IMR-90 (cell line): ENCODE measurements at regions not wholly inside any gene's neighbourhood (a gene's known extent, or its start where the extent isn't known, plus 50 kb on each side); places are given as distances from the start of the nearest gene placed in this dataset.

Source experiments
- ATAC-seq: fragments of 200-7000 bp; cut with Tn5 transposase; 2 replicates; pipeline ENCODE4 v1.9.1; 2020; ENCODE audit warnings: low read depth, mild to moderate bottlenecking, moderate library complexity
- BruUV-seq: library from RNA; stranded (reverse); fragments of 400-500 nt; replicated peaks from 2 replicates; lab custom pipeline; 2021; lab: Mats Ljungman, UMichigan
- CTCF ChIA-PET: fragments of 300-600 bp; formaldehyde crosslinking; extraction: SDS; loops from one replicate; lab custom pipeline; 2021; ENCODE audit warnings: antibody characterized with exemption; lab: Yijun Ruan, JAX
- POLR2A ChIA-PET: fragments of 300-600 bp; sonication (Branson Sonifier 250); formaldehyde crosslinking; loops from one replicate; lab custom pipeline; 2022; ENCODE audit warnings: antibody characterized with exemption; ENCODE audit not compliant: unreplicated experiment; lab: Charles Lee
- DNase-seq: peaks from one replicate; pipeline ENCODE4 v3.0.0; 2013
- H2AFZ ChIP-seq: replicated peaks from 2 replicates; pipeline ENCODE3; 2013; ENCODE audit warnings: low read length, mild to moderate bottlenecking; ENCODE audit not compliant: poor library complexity
- H2AK5ac ChIP-seq: 2 replicates; pipeline ENCODE4 v1.6.1; 2013; ENCODE audit warnings: low read depth, low read length, inconsistent platforms
- H2AK9ac ChIP-seq: replicated peaks from 2 replicates; pipeline ENCODE3; 2013; ENCODE audit warnings: mild to moderate bottlenecking, low read depth, low read length, moderate library complexity; ENCODE audit not compliant: poor library complexity
- H2BK120ac ChIP-seq: 2 replicates; pipeline ENCODE4 v1.6.1; 2013; ENCODE audit warnings: low read depth, low read length, inconsistent platforms
- H2BK15ac ChIP-seq: 3 replicates; pipeline ENCODE4 v1.6.1; 2013; ENCODE audit warnings: low read depth, low read length, inconsistent platforms
- H2BK20ac ChIP-seq: 2 replicates; pipeline ENCODE4 v1.6.1; 2013; ENCODE audit warnings: low read depth, mild to moderate bottlenecking, inconsistent platforms, low read length, moderate library complexity
- H2BK5ac ChIP-seq: 2 replicates; pipeline ENCODE4 v1.6.1; 2013; ENCODE audit warnings: mild to moderate bottlenecking, low read depth, low read length, inconsistent platforms; ENCODE audit not compliant: poor library complexity, severe bottlenecking
- H3K14ac ChIP-seq: replicated peaks from 2 replicates; pipeline ENCODE4 v1.6.1; 2013; ENCODE audit warnings: low read depth, low read length, inconsistent platforms
- H3K18ac ChIP-seq: 2 replicates; pipeline ENCODE4 v1.6.1; 2013; ENCODE audit warnings: low read depth, low read length, control low read depth
- H3K23ac ChIP-seq: 2 replicates; pipeline ENCODE4 v1.6.1; 2013; ENCODE audit warnings: low read depth, low read length, inconsistent platforms
- H3K27ac ChIP-seq: 2 replicates; pipeline ENCODE4 v1.5.1; 2013; ENCODE audit warnings: mild to moderate bottlenecking, control low read depth, low read length; ENCODE audit not compliant: insufficient read depth
- H3K27me3 ChIP-seq: 2 replicates; pipeline ENCODE4 v1.6.1; 2013; ENCODE audit warnings: low read length; ENCODE audit not compliant: control insufficient read depth, insufficient read depth
- H3K36me3 ChIP-seq: 2 replicates; pipeline ENCODE4 v1.6.1; 2013; ENCODE audit warnings: low read length, mixed read lengths; ENCODE audit not compliant: control insufficient read depth, insufficient read depth
- H3K4ac ChIP-seq: 2 replicates; pipeline ENCODE4 v1.6.1; 2013; ENCODE audit warnings: low read depth, low read length, inconsistent platforms
- H3K4me1 ChIP-seq: 2 replicates; pipeline ENCODE4 v1.6.1; 2013; ENCODE audit warnings: low read length, mixed read lengths; ENCODE audit not compliant: control insufficient read depth, insufficient read depth
- H3K4me2 ChIP-seq: 2 replicates; pipeline ENCODE4 v1.6.1; 2013; ENCODE audit warnings: low read depth, mild to moderate bottlenecking, control low read depth, low read length, moderate library complexity
- H3K4me3 ChIP-seq: 2 replicates; pipeline ENCODE4 v1.5.1; 2013; ENCODE audit warnings: low read depth, mild to moderate bottlenecking, control low read depth, low read length, moderate library complexity; ENCODE audit not compliant: insufficient read depth
- H3K56ac ChIP-seq: 2 replicates; pipeline ENCODE4 v1.6.1; 2013; ENCODE audit warnings: low read length, inconsistent platforms; ENCODE audit not compliant: insufficient read depth; ENCODE audit errors: extremely low read depth
- H3K79me1 ChIP-seq, 2 experiments: 2 replicates each; pipeline ENCODE4 v1.6.1; 2013; ENCODE audit warnings: low read length in 2 of 2, inconsistent platforms in 1 of 2, low read depth in 1 of 2
- H3K9ac ChIP-seq: 2 replicates; pipeline ENCODE4 v1.6.1; 2013; ENCODE audit warnings: low read depth, low read length, control low read depth
- H3K9me1 ChIP-seq: 2 replicates; pipeline ENCODE4 v1.6.1; 2013; ENCODE audit warnings: low read length, inconsistent platforms; ENCODE audit not compliant: insufficient read depth
- H3K9me3 ChIP-seq: 2 replicates; pipeline ENCODE4 v1.6.1; 2013; ENCODE audit warnings: low read length; ENCODE audit not compliant: control insufficient read depth, insufficient read depth
- H4K20me1 ChIP-seq: 2 replicates; pipeline ENCODE4 v1.6.1; 2013; ENCODE audit warnings: low read length, inconsistent platforms; ENCODE audit not compliant: insufficient read depth
- H4K5ac ChIP-seq: 2 replicates; pipeline ENCODE4 v1.6.1; 2013; ENCODE audit warnings: mild to moderate bottlenecking, low read depth, low read length, control low read depth
- H4K8ac ChIP-seq, 2 experiments: 2 replicates each; pipeline ENCODE4 v1.6.1; 2013; ENCODE audit warnings: low read depth in 2 of 2, low read length in 2 of 2, control low read depth in 1 of 2, inconsistent platforms in 1 of 2
- H4K91ac ChIP-seq: 2 replicates; pipeline ENCODE4 v1.6.1; 2013; ENCODE audit warnings: low read depth, low read length, inconsistent platforms; ENCODE audit not compliant: insufficient read depth
- BHLHE40 ChIP-seq: fragments of 150-350 bp; IDR thresholded peaks from 2 replicates; pipeline ENCODE4 v1.6.1; 2016; ENCODE audit warnings: mild to moderate bottlenecking, low read depth, low read length
- CHD1 ChIP-seq: IDR thresholded peaks from 2 replicates; pipeline ENCODE4 v1.6.1; 2012; ENCODE audit warnings: low read depth, low read length, improper control_type of control experiment
- ELK1 ChIP-seq: fragments of 150-350 bp; IDR thresholded peaks from 2 replicates; pipeline ENCODE4 v1.6.1; 2016; ENCODE audit warnings: low read depth, mild to moderate bottlenecking, low read length, moderate library complexity, borderline replicate concordance
- MAZ ChIP-seq: IDR thresholded peaks from 2 replicates; pipeline ENCODE4 v1.6.1; 2012; ENCODE audit warnings: low read depth, mild to moderate bottlenecking, low read length, improper control_type of control experiment, moderate library complexity, borderline replicate concordance
- MXI1 ChIP-seq: IDR thresholded peaks from 2 replicates; pipeline ENCODE4 v1.6.1; 2012; ENCODE audit warnings: low read depth, mild to moderate bottlenecking, low read length, moderate library complexity, borderline replicate concordance
- NFE2L2 ChIP-seq: fragments of 150-350 bp; IDR thresholded peaks from 2 replicates; pipeline ENCODE4 v1.6.1; 2016; ENCODE audit warnings: low read depth, mild to moderate bottlenecking, low read length
- POLR2A ChIP-seq: IDR thresholded peaks from 2 replicates; pipeline ENCODE4 v1.6.1; 2012; ENCODE audit warnings: mild to moderate bottlenecking, low read depth, low read length
- RAD21 ChIP-seq: IDR thresholded peaks from 2 replicates; pipeline ENCODE4 v1.6.1; 2012; ENCODE audit warnings: low read length, improper control_type of control experiment
- RFX5 ChIP-seq: IDR thresholded peaks from 2 replicates; pipeline ENCODE4 v1.8.0; 2012; ENCODE audit warnings: low read depth, mild to moderate bottlenecking, low read length, moderate library complexity
- USF2 ChIP-seq: fragments of 150-350 bp; IDR thresholded peaks from 2 replicates; pipeline ENCODE4 v1.6.1; 2017; ENCODE audit warnings: mild to moderate bottlenecking, antibody characterized with exemption, low read length, low read depth
- WGBS, 2 experiments: methylation state at CpG; one replicate each; pipeline versions ENCODE4 v1.1.5 to v1.1.7; 2013; ENCODE audit warnings: missing lambda C conversion rate in 2 of 2; ENCODE audit not compliant: insufficient read length in 1 of 2; ENCODE audit errors: extremely low coverage in 2 of 2; 5-methylcytosine and 5-hydroxymethylcytosine counted together
- dilution Hi-C: fragments of 300-500 bp; cut with HindIII; formaldehyde crosslinking; loops from one replicate; pipeline ENCODE4 v1.14.3; 2018; ENCODE audit warnings: low sequenced_read_pairs; ENCODE audit not compliant: unreplicated experiment
- in situ Hi-C: fragments of 300-500 bp; cut with MboI; formaldehyde crosslinking; loops from 3 replicates; pipeline ENCODE4 v1.14.3; 2019; ENCODE audit warnings: low sequenced_read_pairs, inconsistent platforms, mixed read lengths
- intact Hi-C: fragments of 100-400 bp; cut with micrococcal nuclease; formaldehyde crosslinking; loops from 2 replicates; pipeline ENCODE4 v1.10.0; 2022

DNA sequence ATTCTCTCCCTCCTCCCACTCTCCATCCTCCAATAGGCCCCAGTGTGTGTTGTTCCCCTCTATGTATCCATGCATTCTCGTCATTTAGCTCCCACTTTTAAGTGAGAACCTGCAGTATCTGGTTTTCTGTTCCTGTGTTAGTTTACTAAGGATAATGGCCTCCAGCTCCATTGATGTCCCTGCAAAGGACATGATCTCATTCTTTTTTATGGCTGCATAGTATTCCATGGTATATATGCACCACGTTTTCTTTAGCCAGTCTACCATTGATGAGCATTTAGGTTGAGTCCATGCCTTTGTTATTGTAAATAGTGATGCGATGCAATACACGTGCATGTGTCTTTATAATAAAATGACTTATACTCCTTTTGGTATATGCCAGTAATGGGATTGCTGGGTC is 100.3 kb upstream of the USP9X start:
- Histone ChIP-seq H3K9ac (no peak overlapping the region), H3K9me3 (no peaks in the 10 kb centered on the region), H2BK120ac (no peak overlapping the region), H3K23ac (no peak overlapping the region), H2BK5ac (no peak overlapping the region), H3K4me2 (no peak overlapping the region), H3K27me3 (no peaks in the 10 kb centered on the region; the same call in 1 of the 2 replicates), H2AK5ac (no peak overlapping the region), H3K18ac (no peak overlapping the region), H3K4me1 (no peaks in the 10 kb centered on the region), H4K8ac (no peak overlapping the region), H3K79me1 (no peaks in the 10 kb centered on the region), H3K56ac (no peak overlapping the region), H4K5ac (no peak overlapping the region), H3K27ac (no peak overlapping the region), H2AFZ (no peak overlapping the region), H3K36me3 (no peaks in the 10 kb centered on the region), H2BK20ac (no peak overlapping the region), H3K4me3 (no peak overlapping the region), H4K20me1 (no peaks in the 10 kb centered on the region), H2BK15ac (no peak overlapping the region), H4K91ac (no peak overlapping the region), H3K14ac (no peak overlapping the region), H2AK9ac (no peak overlapping the region), H3K9me1 (no peaks in the 10 kb centered on the region), H3K4ac (no peak overlapping the region)
- intact Hi-C loops: no loop called here
- WGBS, 2 experiments: no CpG with 5 or more reads among the region's 4 CpGs
- in situ Hi-C loops: no loop called here
- DNase-seq (no peak), ATAC-seq (no peak)
- no peak for TF ChIP-seq USF2
- no peak for TF ChIP-seq MAZ
- TF ChIP-seq NFE2L2: no peak
- no peak for TF ChIP-seq ELK1
- no peak for TF ChIP-seq MXI1
- no peak for TF ChIP-seq BHLHE40
- TF ChIP-seq CHD1: no peak
- TF ChIP-seq POLR2A: no peak
- TF ChIP-seq RFX5: no peak
- TF ChIP-seq RAD21: no peak
- dilution Hi-C loops: no loop called here
- POLR2A ChIA-PET: no interaction called here
- no TSS peak for BruUV-seq
- CTCF ChIA-PET: no interaction called here
